Keratinocyte (primary cell): ENCODE measurements at regions not wholly inside any gene's neighbourhood (a gene's known extent, or its start where the extent isn't known, plus 50 kb on each side); places are given as distances from the start of the nearest gene placed in this dataset.

ENCODE experiments used
- DNase-seq: peaks from one replicate; pipeline ENCODE4 v3.0.0-alpha.2; 2011; ENCODE audit warnings: low read depth, missing footprints, low spot score
- FAIRE-seq: peaks from 2 replicates; lab custom pipeline; 2011; peaks lifted over from hg19 to GRCh38; lab: Jason Lieb, UNC
- H2AFZ ChIP-seq: 2 replicates; pipeline ENCODE4 v1.6.0; 2012; ENCODE audit warnings: low read length, control low read depth, inconsistent platforms; ENCODE audit not compliant: control insufficient read depth
- H3K27ac ChIP-seq: 2 replicates; pipeline ENCODE4 v1.5.1; 2011; ENCODE audit warnings: low read length; ENCODE audit not compliant: control insufficient read depth, insufficient read depth
- H3K27me3 ChIP-seq: 3 replicates; pipeline ENCODE4 v1.6.0; 2011; ENCODE audit warnings: low read length; ENCODE audit not compliant: control insufficient read depth, insufficient read depth; ENCODE audit errors: extremely low read depth
- H3K36me3 ChIP-seq, 2 experiments: 2 replicates in 1 of 2; 3 replicates in 1 of 2; pipeline ENCODE4 v1.5.1; 2011; ENCODE audit warnings: low read length in 2 of 2, mild to moderate bottlenecking in 1 of 2; ENCODE audit not compliant: control insufficient read depth in 2 of 2, insufficient read depth in 2 of 2; ENCODE audit errors: extremely low read depth in 1 of 2
- H3K4me1 ChIP-seq: 3 replicates; pipeline ENCODE4 v1.5.1; 2011; ENCODE audit warnings: low read length; ENCODE audit not compliant: control insufficient read depth, insufficient read depth; ENCODE audit errors: extremely low read depth
- H3K4me2 ChIP-seq: 3 replicates; pipeline ENCODE4 v1.6.0; 2011; ENCODE audit warnings: low read depth, low read length; ENCODE audit not compliant: control insufficient read depth, insufficient read depth; ENCODE audit errors: extremely low read depth
- H3K4me3 ChIP-seq, 3 experiments: fragments of 200-600 bp in 1 of 3; sonication (generic) in 1 of 3; 2 replicates in 2 of 3; 3 replicates in 1 of 3; pipeline ENCODE4 v1.5.1; 2011 to 2016; ENCODE audit warnings: low read length in 3 of 3, mild to moderate bottlenecking in 3 of 3, control low read depth in 2 of 3, inconsistent platforms in 1 of 3, low read depth in 1 of 3, mixed read lengths in 1 of 3, mixed run types in 1 of 3, moderate library complexity in 1 of 3; ENCODE audit not compliant: control insufficient read depth in 2 of 3, insufficient read depth in 2 of 3; ENCODE audit errors: extremely low read depth in 1 of 3
- H3K79me2 ChIP-seq: 2 replicates; pipeline ENCODE4 v1.6.0; 2012; ENCODE audit warnings: low read length; ENCODE audit not compliant: control insufficient read depth, insufficient read depth
- H3K9ac ChIP-seq: 3 replicates; pipeline ENCODE4 v1.6.0; 2011; ENCODE audit warnings: low read length; ENCODE audit not compliant: control insufficient read depth, insufficient read depth; ENCODE audit errors: extremely low read depth
- H3K9me1 ChIP-seq: 3 replicates; pipeline ENCODE4 v1.6.0; 2011; ENCODE audit warnings: low read length; ENCODE audit not compliant: control insufficient read depth, insufficient read depth; ENCODE audit errors: extremely low read depth
- H3K9me3 ChIP-seq: 2 replicates; pipeline ENCODE4 v1.5.1; 2012; ENCODE audit warnings: low read depth, low read length; ENCODE audit not compliant: control insufficient read depth
- H4K20me1 ChIP-seq: 3 replicates; pipeline ENCODE4 v1.6.0; 2011; ENCODE audit warnings: low read length; ENCODE audit not compliant: control insufficient read depth, insufficient read depth; ENCODE audit errors: extremely low read depth
- CTCF ChIP-seq, 3 experiments: IDR thresholded peaks in 1 of 3; conservative IDR thresholded peaks in 1 of 3; optimal IDR thresholded peaks in 1 of 3; 2 replicates in 2 of 3; 3 replicates in 1 of 3; pipeline versions ENCODE3 to v1.5.1; 2011; ENCODE audit warnings: low read length in 3 of 3, mild to moderate bottlenecking in 3 of 3, moderate library complexity in 2 of 3, control low read depth in 1 of 3, inconsistent platforms in 1 of 3; ENCODE audit not compliant: insufficient read depth in 2 of 3; ENCODE audit errors: extremely low read depth in 1 of 3
- EZH2 ChIP-seq: IDR thresholded peaks from one replicate; pipeline ENCODE4 v1.6.1; 2012; ENCODE audit warnings: inconsistent platforms, mild to moderate bottlenecking, low read length, moderate library complexity
- dilution Hi-C: fragments of 300-500 bp; cut with MboI; formaldehyde crosslinking; loops from one replicate; pipeline ENCODE4 v1.7.0; 2020; ENCODE audit warnings: low sequenced_read_pairs; ENCODE audit not compliant: extremely low pct_ligation_motif_present

GRCh38 chr2:212659441-212659840 is 120.8 kb upstream of the ERBB4 start:
- H3K79me2 ChIP-seq: no peaks in the 10 kb centered on the region
- H3K4me2 ChIP-seq: no peak overlapping the region
- no peaks in the 10 kb centered on the region for H3K9me1 ChIP-seq
- TF ChIP-seq CTCF (optimal IDR thresholded peaks at IDR 0.05 in 1 of 3, IDR thresholded peaks at IDR 0.05 in 1 of 3, conservative IDR thresholded peaks at IDR 0.05 in 1 of 3; ENCODE audit: extremely low read depth in 1 of 3, insufficient read depth in 2 of 3, low read length in 3 of 3) (no peak), EZH2 (no peak)
- H3K9ac ChIP-seq: no peak overlapping the region
- no peak overlapping the region for H3K4me3 ChIP-seq
- H3K27ac ChIP-seq: no peak overlapping the region
- dilution Hi-C loops: no loop called here
- no peak overlapping the region for H2AFZ ChIP-seq
- H3K4me1 ChIP-seq: no peaks in the 10 kb centered on the region
- H3K9me3 ChIP-seq: no peaks in the 10 kb centered on the region
- H3K27me3 ChIP-seq: no peaks in the 10 kb centered on the region
- no peak for FAIRE-seq
- H4K20me1 ChIP-seq: no peaks in the 10 kb centered on the region
- no peaks in the 10 kb centered on the region for H3K36me3 ChIP-seq
- no peak for DNase-seq

- peaks cover 13% of the 10 kb centered on the region for H3K4me1 ChIP-seq
- dilution Hi-C loops: no loop called here
- H3K9me3 ChIP-seq: no peaks in the 10 kb centered on the region
- DNase-seq (no peak), FAIRE-seq (no peak)
- no peak overlapping the region for H3K4me2 ChIP-seq
- no peaks in the 10 kb centered on the region for H4K20me1 ChIP-seq
- H3K36me3 ChIP-seq: no peaks in the 10 kb centered on the region
- no peaks in the 10 kb centered on the region for H3K79me2 ChIP-seq
- H3K27me3 ChIP-seq: no peaks in the 10 kb centered on the region
- no peaks in the 10 kb centered on the region for H3K9me1 ChIP-seq
- no peak overlapping the region for H3K27ac ChIP-seq
- no peak overlapping the region for H2AFZ ChIP-seq
- TF ChIP-seq CTCF (optimal IDR thresholded peaks at IDR 0.05 in 1 of 3, IDR thresholded peaks at IDR 0.05 in 1 of 3, conservative IDR thresholded peaks at IDR 0.05 in 1 of 3; ENCODE audit: extremely low read depth in 1 of 3, insufficient read depth in 2 of 3, low read length in 3 of 3) (no peak), EZH2 (no peak)
- H3K4me3 ChIP-seq: no peak overlapping the region
- H3K9ac ChIP-seq: no peak overlapping the region
These were observed 111.0 kb upstream of the ERBB4 start for GRCh38 chr2:212649646-212650045.
